ENCODE measurements at regions not wholly inside any gene's neighbourhood (a gene's known extent, or its start where the extent isn't known, plus 50 kb on each side); places are given as distances from the start of the nearest gene placed in this dataset.

GRCh38 chr7:36016648-36017047 is 136.4 kb upstream of the EEPD1 start:
- TF ChIP-seq CTCF (IDR thresholded peaks at IDR 0.05) = no peak

- TF ChIP-seq CTCF (IDR thresholded peaks at IDR 0.05) = no peak
Measured at GRCh38 chr7:36017111-36017510, 135.9 kb upstream of the EEPD1 start.

- TF ChIP-seq CTCF (IDR thresholded peaks at IDR 0.05) = no peak
Measured at GRCh38 chr7:36018816-36019484, 134.1 kb upstream of the EEPD1 start.

- no peak for TF ChIP-seq CTCF (IDR thresholded peaks at IDR 0.05)
Measured at GRCh38 chr7:36019538-36019937, 133.5 kb upstream of the EEPD1 start.

- TF ChIP-seq CTCF (IDR thresholded peaks at IDR 0.05) = no peak
Measured at GRCh38 chr7:36019980-36020379, 133.1 kb upstream of the EEPD1 start.

GRCh38 chr7:36021367-36021766 is 131.7 kb upstream of the EEPD1 start:
- peak; percentile 46; the same call in 1 of the 2 replicates for TF ChIP-seq CTCF (IDR thresholded peaks at IDR 0.05)

GRCh38 chr7:36021917-36022550 is 131.0 kb upstream of the EEPD1 start:
- no peak for TF ChIP-seq CTCF (IDR thresholded peaks at IDR 0.05)

All from LNCAP (cell line).